GM10266 (cell line): ENCODE measurements at regions not wholly inside any gene's neighbourhood (a gene's known extent, or its start where the extent isn't known, plus 50 kb on each side); places are given as distances from the start of the nearest gene placed in this dataset.

Source experiments
- DNase-seq: peaks from one replicate; pipeline ENCODE4 v3.0.0; 2012; ENCODE audit errors: extremely low spot score
- TF ChIP-seq, protein P1 (sequence below): IDR thresholded peaks from 2 replicates; pipeline ENCODE4 v1.5.1; 2012; ENCODE audit warnings: mild to moderate bottlenecking, low read depth; ENCODE audit not compliant: control insufficient read depth, insufficient read depth; ENCODE audit errors: missing control alignments

DNA sequence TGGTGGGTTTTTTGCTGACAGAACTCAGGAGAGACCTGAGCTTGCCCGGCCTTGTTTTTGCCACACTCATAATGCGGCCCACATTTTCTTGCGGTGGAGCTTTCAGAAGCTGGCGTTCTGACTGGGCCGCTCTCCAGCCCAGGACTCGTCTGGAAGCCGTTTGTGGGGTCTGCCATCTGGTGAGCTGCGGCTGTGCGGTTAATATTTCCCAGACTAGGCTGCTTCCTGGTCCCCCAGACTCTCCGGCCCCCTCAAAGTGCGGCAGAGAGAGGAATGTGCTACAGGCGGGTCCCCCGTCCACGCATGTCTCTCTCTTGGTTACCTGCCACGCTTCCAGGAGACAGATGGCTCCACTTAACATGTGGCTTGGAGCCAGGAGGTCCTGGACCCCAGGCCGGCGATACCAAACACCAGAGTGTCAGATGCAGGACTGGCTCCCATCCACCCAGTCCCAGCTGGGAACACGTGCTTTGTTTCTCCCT, 128.9 kb upstream of the PMEPA1 start:
- TF ChIP-seq, protein P1, sequence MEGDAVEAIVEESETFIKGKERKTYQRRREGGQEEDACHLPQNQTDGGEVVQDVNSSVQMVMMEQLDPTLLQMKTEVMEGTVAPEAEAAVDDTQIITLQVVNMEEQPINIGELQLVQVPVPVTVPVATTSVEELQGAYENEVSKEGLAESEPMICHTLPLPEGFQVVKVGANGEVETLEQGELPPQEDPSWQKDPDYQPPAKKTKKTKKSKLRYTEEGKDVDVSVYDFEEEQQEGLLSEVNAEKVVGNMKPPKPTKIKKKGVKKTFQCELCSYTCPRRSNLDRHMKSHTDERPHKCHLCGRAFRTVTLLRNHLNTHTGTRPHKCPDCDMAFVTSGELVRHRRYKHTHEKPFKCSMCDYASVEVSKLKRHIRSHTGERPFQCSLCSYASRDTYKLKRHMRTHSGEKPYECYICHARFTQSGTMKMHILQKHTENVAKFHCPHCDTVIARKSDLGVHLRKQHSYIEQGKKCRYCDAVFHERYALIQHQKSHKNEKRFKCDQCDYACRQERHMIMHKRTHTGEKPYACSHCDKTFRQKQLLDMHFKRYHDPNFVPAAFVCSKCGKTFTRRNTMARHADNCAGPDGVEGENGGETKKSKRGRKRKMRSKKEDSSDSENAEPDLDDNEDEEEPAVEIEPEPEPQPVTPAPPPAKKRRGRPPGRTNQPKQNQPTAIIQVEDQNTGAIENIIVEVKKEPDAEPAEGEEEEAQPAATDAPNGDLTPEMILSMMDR: no peak
- no peak for DNase-seq

DNA sequence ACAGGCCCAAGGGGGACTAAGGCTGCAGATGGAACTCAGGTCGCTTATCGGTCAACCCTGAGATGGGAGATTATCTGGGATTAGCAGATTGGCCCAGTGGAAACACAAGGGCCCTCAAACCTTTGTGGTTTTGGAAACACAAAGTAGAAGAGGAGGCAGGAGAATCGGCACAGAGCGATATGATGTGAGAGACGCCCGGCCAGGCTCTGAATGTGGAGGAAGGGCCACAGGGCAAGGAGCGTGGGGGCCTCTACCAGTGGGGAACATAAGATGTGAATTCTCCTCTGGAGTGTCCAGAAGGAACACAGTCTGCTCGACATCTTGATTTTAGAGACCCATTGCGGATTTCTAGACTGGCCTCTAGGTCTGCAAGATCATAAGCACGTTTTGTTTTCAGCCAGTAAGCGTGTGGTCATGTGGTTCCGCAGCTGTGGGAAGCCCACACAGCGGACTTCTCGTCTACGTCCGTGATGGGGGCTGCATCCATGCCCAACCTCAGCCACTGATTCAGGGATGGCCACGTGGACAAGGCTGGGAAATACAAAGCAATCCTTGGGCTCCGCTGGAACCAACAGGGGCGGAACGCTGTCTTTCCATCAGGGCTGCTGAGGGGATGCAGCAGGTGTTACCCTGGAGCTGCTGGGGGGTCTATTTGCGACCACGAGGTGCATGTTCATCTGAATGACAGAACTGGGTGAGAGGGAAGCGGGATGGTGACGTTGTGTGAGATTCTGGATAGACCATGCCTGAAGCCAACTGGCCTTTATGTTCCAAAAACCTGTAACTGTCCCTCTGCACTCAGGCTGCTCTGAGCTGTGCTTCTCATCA, 127.6 kb upstream of the PMEPA1 start:
- TF ChIP-seq, protein P1: no peak
- DNase-seq: no peak

DNA sequence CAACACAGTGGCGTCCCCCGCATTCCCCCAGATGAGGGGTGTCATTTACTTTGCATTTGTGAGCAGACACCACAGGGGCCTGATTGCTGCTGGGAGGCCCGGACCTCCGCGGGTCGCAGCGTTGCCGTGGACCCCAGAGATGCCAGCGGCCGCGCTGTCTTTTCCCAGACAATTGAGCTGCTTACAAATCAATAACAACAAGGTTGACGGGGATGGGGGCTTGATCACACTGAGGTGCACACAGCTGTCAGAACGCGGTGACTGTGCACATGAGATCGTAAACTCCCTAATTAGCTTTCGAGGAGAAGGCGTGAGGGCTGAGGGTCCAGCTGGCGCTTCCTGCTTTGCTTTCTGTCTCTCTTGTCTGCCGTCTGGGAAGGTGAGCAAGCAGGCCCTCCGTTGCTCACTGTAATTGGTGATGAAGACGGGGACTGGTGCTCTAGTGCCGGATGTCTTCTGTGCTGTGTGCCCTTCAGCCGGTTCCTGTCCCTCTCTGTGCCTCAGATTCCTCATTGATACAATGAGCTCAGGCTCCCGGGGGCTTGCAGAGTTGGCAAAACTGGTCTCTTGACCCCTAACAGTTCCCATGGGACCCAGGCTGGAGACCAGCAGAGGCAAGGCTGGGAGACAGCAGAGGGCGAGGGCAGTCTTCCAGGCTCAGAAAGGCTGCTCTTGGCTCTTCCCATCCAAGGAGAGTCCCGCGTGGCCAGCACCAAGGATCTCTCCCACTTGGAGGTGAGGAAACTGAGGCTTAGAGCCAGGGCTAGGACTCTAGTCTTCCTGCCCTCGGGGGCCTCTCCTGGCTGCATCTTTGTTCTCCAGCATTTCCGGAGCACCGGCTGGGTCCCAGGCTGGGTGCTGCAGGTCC, 126.0 kb upstream of the PMEPA1 start:
- DNase-seq: no peak
- TF ChIP-seq, protein P1: no peak

DNA sequence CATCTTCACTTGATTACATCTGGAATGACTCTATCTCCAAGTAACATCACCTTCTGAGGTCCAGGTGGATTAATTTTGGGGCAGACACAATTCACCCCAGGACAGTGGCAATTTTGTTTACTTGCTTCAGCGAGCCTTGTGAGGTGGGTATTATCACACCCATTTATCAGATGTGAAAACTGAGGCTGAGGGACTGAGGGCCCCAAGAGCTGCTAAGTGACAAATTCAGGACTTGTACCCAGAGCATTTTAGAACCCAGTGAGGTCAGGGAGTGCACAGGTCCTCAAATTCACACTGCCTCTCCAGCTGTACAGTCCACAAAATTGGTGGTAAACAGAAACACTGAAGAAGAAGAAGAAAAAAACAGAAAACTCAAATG, 125.2 kb upstream of the PMEPA1 start:
- TF ChIP-seq, protein P1: no peak
- no peak for DNase-seq

DNA sequence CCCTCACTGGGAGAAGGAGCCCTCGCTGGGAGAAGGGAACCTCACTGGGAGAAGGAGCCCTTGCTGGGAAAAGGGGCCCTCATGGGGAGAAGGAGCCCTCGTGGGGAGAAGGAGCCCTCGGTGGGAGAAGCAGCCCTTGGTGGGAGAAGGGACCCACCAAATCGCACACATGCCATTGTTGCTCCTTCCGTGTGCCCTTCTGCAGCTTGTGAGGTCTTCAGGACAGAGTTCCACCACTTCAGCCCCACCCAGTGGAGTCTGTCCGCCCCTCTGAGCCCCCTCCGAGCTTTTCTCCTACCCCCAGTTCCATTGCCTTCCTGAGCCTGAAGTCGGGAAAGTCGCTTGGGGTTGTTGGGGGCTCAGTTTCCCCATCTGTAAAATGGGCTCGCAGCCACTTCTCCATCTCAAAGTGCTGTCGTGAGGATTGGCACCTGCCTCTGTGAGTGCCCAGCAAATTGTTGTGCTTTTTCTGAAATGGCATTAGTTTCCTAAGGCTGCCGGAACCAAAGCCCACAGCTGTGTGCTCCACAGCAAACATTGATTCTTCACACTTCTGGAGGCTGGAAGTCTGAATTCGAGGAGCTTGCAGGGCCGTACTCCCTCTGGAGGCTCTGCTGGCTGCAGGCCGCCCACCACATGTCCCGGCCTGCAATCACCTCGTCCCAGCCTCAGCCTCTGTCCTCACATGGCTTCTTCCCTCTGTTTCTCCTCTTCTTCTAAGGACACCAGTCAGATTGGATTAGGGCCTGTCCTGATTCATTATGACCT, 124.7 kb upstream of the PMEPA1 start:
- TF ChIP-seq, protein P1: no peak
- DNase-seq: no peak

DNA sequence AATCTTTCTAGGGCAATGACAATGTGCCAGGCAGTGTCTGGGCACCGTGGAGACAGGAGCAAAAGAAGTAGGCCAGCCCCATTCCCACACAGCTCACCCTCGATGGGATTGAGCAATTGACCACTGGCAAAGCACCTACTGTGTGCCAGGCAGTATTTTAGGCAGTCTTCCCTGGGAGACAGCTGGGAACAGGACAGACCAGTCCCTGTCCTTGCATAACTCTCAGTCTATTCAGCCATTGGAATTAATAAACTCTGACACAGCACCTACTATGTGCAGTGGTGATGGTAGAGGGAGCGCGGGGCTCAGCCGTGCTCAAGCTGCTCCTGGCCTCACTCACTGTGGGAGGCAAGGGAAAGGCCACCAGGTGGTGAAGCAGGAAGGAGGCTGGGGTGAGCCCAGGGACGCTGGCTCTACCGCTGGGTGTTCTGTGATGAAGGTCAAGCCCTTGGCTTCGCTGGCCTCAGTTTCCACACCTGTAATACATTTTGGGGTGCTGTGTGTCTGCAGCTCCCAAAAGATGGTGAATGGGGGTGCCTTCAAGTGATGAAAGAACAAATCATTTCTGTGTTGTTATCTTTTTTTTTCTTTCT, 122.3 kb upstream of the PMEPA1 start:
- DNase-seq: no peak
- TF ChIP-seq, protein P1: no peak
